GM19467 (cell line): ENCODE measurements at regions not wholly inside any gene's neighbourhood (a gene's known extent, or its start where the extent isn't known, plus 50 kb on each side); places are given as distances from the start of the nearest gene placed in this dataset.
"Not testable (repeated sequence)": the region's sequence is repeated elsewhere in the genome, so short reads cannot be mapped to it uniquely, and the experiment has no call there.

Experiments used
- ATAC-seq: cut with Tn5 transposase; IDR thresholded peaks from one replicate; pipeline ENCODE4 v1.9.1; 2021; ENCODE audit warnings: mild to moderate bottlenecking, moderate library complexity; ENCODE audit not compliant: unreplicated experiment

DNA sequence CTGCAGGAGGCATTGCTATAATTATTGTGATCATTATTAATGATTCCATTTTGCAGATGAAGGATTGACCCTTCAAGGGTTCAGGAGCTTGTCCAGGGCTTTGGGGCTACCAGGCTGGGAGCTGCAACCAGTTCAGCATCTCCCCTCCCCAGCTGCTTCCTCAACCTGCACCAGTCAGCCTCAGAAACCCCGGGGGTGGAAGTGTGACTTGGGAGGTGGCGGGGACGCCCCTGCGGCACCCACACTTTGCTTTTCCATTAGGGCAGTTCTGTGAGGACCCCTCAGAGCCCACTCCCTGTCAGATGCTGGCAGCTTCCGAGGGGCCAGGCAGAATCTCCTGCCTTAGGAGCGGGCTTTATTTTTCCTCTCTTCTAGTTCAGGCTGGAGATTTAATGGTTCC lies 85.6 kb downstream of the OLFM1 start:
- no peak for ATAC-seq

DNA sequence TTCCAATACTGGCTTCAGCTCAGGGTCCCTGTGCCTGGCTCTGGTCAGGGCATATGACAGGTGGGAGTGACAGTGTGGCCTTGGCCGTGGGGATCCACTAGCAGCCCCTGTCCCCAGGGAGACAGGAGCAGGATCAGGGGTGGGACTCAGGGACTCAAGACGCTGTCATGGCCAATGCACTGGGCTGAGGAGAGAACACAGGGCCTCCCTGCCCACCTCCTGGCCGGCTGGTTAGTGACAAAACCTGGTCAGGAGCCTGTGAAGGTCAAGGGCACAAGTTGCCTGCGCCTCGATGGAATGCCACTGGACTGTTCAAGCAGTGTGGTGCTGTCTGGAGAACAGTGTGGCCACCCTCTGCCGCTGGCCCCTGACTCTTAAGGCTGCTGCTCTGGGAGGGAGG lies 86.8 kb downstream of the OLFM1 start:
- ATAC-seq = no peak

DNA sequence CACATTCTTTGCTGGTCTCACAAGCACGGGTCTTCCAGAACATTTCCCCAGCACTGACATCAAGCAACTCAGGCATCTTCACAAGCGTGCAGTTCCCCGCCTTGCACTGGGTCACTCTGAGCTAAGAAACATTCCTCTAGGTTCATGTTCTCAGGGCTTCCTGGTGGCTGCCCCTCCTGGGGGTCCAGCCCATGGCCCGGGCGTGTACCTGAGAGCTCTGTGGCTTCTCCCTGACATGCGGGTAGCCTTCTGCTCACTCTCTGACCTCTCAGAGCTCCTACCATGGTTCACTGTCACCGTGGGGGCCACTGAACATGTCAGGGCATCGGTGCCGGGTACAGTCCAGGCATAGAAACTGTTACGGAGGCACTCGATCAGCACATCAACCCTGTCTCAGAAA lies 87.5 kb downstream of the OLFM1 start:
- ATAC-seq = no peak

DNA sequence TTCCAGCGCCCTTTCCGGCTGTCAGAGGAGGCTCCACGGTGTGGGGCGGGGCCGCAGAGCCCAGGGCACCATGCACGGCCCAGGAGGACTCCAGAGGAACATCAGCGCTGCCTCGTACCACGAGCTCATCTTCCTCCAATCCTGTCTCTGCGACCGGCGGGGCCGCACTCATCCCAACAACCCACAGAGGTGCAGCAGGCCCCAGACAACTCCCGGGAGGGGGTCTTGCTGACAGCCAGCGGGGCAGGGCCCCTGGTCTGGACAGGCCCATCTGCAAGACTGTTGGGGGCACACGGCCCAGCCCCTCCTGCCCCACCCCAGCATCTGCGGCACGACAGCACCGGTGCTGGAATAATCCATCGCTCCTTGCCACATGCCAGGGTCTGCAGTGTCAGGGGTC lies 88.8 kb downstream of the OLFM1 start:
- ATAC-seq = no peak

DNA sequence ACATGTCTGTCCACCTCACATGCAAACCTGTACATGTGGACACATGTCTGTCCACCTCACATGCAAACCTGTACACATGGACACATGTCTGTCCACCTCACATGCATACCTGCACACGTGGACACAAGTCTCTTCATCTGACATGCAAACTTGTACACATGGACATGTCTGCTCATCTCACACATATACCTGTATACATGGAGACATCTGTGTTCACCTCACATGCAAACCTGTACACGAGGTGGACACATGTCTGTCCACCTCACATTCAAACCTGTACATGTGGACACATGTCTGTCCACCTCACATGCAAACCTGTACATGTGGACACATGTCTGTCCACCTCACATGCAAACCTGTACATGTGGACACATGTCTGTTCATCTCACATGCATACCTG lies 90.1 kb downstream of the OLFM1 start:
- ATAC-seq = not testable (repeated sequence)

DNA sequence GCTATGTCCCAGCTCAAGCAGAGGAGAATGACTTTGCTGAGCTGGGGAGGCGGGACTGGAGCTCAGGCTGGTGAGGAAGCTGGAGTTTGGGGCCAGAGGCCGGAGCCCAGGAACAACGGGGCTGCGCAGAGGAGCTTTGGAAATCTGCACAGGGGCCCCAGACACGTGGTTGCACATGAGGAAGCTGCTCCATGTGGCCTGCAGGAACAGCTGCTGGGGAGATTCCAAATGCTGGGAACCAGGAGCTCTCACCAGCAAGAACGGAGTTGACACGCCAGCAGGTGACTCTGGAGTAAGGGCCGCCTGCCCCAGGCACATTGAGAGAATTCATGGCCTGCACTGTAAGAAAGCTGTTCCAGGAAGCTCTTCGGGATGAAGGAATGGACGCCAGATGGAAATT lies 91.0 kb downstream of the OLFM1 start:
- no peak for ATAC-seq

DNA sequence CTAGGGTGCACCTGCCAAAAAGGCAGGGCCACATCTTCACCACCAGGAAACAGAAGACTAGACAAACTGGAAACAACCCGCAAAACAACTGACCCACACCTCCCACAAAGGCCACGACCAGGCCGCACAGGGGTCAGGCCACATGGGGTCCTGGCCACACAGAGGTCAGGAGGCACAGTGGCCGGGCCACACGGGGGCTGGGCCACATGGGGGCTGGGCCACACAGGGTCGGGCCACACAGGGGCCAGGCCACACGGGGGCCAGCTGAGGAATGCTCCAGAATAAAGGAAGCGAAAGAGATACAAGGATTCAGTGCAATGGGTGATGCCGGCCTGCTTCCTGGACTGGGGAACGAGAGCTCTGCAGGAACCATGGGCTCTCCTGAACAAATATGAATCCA lies 91.6 kb downstream of the OLFM1 start:
- no peak for ATAC-seq

DNA sequence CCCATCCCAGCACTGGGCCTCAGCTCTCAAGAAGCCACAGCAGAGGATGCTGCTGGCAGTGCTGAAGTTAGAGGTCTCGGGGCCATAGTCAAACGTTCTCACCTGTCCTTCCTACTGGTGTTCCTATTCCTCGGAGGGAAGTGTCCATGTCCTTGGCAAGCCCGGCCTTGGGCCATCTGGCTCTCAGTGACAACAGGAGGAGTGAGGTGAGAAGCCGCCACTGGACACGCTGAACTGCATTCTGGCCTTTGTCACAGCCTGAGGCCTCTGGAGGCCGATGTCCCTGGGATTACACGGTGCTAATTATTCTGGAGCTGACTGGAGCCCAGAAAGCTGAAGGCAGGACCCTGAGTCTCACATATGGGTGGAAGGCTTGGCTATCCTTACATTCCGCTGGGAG lies 92.5 kb downstream of the OLFM1 start:
- ATAC-seq = no peak

DNA sequence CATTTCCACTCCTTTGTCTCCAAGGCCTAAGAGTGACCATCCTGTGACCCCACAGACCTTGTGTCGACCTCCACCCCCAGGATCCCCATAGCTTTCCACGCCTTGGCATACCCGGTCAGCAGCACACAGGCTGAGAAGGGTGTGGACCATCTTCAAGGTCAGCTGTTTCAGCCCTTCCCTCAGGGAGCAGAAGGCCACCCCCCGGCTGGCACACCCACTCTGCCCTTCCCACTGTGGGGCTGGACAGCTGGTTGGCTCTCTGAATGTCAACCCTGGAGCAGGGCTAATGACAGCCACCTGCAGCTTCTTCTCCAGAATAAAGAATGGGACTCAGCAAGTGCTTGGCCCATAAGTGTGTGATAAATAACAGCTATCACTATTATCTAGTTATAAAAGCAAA lies 93.1 kb downstream of the OLFM1 start:
- ATAC-seq = no peak

DNA sequence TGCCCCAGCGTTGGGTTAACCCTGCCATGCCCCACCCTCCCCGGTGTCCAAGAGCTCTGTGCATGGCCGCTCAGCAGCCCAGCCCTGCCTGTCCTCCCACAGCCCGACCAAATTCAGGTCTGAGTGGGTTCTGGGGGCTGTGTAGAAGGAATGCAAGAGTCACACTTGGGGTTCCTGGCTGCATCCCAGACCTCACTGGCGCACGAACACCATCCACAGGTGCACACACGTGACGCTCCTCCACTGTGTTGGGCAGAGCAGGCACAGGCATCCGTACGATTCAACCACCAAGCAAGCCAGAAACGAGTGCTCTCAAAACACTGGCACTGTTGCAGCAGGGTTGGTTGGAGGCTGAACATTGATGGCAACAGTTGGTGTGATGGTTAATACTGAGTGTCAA lies 93.9 kb downstream of the OLFM1 start:
- ATAC-seq = no peak

DNA sequence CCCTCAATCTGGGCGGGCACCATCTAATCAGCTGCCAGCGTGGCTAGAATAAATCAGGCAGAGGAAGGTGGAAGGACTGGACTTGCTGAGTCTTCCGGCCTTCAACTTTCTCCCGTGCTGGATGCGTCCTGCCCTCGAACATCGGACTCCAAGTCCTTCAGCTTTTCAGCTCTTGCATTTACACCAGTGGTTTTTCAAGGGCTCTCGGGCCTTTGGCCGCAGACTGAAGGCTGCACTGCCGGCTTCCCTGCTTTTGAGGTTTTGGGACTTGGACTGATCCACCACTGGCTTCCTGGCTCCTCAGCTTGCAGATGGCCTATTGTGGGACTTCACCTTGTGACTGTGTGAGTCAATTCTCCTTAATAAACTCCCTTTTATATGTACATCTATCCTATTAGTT lies 94.4 kb downstream of the OLFM1 start:
- not testable (repeated sequence) for ATAC-seq

DNA sequence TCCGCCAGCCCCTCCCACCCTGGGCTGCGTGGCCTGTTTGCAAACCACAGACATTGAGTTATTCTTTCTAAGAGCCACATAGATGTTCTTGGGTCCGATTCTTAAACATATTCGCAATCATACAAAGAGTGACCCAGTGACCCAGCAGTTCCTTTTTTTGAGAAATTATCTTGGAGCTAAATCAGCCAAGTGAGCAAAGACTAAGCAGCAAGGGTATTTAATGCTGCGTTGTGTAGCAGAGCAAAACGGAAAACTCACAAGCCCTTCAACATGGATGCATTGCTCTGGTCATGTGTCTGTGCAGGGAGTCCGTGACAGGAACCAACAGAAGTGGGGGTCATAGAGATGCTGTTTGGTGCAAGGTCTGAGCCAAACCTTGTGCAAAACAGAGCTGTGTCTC lies 95.6 kb downstream of the OLFM1 start:
- no peak for ATAC-seq

DNA sequence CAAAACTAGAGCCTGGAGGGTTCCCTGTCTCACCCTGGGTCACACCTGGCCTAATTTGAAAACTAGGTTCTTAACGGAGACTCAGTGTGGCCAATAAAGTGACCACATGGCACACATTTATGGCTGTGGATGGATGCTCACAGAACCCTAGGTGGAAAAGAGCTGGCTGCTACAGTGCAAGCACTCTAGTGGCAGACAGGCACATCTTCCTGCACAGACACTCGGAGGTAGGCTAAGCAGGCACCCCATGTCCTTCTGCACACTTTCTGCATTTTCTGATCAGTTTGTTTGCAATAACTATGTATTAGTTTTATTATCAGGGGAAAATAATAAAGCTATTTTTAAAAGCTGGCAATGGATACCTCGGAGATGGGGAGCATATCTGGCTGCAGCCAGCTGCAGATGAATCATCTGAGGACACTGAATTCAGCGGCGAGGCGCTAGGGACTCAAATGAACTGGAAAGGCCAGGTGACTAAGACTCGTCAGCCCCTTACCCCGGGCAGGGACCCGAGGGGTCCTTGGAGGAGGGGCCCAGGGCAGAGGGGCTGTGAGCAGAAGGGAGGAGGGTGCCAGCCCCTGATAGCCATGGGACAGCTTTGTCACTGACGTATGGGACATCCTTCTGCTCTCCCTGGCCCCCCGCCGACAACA lies 96.2 kb downstream of the OLFM1 start:
- no peak for ATAC-seq

DNA sequence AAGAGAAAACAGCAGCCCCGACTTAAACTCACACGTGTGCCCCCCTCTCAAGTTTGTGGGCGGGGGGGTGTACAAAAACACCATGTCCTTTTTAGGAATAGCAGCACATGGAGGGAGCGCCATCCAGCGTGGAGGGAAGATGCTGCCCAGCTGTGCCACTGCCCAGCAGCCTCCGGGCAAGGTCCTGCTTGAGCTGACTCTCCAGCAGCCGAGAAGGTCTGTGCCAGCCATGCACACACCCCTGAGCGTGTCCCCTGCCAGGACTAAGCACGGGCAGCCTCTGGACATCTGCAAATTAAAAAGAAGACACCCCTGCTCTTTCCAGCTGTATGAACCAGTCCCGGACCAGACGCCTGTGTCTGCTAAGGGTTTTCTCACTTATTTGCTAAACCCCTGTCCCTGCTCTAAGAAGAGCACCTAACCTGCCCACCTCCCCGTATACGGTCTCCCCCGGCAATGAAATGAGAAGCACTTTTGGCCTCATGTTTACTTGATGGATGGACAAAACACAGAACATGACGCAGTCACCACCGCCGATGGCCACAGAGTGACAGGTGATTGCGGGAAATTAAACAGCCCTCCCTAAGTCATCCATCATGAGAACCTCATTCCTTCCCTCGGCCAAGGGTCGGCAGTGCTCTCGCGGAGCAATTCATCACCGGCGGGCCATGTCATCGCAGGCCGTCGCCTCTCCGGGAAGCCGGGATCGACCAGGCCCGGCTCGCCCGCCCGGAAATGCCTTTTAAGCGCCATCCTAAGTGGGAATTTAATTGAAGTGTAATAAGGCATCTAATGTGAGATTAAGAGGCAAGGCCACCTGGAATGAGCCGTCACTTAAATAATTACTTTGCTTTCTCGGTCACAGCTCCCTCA lies 96.9 kb downstream of the OLFM1 start:
- no peak for ATAC-seq

DNA sequence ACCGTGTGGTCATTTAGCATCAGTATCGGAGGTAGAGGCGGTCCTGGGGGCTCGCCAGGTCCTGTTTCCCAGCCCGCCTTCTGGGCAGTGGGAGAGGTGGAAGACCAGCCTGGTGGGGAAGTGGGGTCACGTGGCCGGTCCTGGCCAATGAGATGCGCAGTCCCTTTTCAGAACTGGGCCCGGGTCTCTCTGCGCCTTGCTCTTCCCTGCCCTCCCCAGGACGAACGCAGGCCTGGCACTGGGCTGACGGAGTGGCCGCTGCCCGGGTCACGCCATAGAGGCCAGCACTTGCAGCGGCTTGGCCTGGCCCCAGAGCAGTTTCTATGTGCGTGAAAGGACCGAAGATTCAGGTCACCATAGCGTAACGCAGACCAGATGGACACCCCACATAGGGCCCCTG lies 97.6 kb downstream of the OLFM1 start:
- no peak for ATAC-seq

DNA sequence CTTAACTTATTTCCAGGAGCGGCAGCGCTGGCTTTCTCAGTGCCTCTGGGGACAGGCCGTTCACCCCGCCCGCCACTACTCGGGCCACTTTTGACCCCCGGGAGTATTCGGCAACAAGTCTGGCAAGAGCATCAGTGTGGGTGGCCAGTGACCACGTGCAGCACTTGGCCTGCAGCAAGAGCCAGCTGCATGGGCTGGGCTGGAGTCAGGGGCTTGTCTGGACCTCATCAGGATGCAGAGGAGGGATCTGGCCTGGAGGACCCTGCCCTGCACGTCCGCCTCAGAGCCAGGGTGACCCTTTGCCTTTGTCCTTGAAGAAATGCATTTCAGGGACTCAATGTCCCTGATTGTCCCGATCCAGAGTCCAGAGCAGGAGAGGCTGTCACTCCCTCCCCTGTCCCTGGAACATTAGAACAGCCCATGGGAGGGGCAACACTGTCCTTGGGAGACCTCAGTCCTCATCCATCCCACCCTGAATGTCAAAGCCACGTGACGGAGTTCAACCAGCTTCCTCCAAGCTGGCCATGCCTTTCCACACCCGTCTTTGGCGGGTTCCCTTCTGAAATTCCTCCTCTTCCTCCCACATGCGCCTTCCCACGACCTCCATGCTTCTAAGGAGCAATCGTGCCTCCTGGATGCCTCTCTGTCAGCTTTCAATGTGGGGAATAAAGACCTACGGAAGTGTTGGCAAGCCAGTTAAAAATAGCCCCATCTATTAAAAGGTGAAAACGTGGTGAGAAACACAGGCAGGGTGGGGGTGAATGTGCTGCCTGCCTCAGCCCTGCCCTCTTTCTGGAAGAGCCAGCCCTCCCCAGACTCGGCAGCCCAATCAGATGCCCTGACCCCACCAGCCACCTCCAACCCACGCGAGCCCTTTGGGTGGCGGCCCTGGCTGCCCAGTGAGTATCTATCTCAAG lies 99.0 kb downstream of the OLFM1 start:
- ATAC-seq = no peak

DNA sequence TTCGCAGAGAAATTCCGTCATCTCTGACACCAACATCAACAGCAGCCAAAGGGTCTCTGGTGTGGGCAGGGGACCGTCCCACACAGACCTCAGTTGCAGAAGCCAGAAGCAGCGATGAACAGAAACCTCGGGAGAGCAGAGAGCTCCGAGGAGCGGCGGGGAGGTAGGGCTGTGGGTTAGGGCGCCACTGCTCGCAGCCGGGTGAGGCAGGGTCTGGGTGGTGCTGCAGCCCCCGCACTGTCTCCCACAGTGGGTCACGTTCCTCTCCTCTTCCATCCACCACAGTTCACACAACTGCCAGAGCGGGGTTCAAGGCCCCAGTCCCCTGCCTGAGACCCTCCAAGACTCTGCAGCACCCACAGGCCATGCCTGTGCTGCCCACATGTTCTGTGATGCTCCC lies 99.9 kb downstream of the OLFM1 start:
- ATAC-seq = no peak

DNA sequence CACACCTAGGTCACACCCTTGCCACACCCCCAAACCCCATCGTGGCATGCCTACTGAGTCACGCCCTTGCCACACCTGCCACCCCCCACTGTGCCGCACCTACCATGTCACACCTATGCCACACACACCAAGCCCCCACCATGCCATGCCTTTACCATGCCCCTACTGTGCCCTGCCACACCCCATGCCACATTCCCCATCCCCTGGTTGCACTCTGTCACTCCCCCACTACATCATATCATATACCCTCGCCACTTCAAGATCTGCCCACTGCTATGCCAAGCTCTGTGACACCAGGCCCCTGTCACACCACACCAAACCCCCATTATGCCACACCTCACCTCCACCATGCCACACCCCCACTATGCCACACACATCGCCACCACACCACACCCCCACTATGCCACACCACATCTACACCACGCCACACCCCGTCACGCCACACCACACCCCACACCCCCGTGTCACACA lies 101.2 kb downstream of the OLFM1 start:
- no peak for ATAC-seq

DNA sequence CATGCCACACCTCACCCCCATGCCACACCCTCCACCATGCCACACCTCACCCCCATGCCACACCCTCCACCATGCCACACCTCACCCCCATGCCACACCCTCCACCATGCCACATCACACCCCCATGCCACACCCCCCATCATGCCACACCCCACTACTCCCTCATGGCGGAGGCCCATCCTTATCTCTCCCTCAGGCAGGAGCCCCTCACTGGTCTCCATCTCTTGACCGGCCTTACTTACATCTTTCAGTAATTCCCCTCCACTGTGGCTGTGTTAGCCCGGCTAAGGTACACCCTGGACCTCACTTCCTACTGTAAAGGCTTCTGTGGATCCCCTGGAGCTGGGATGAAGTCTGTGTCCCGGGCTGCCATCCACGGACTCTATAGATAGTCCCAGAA lies 102.0 kb downstream of the OLFM1 start:
- ATAC-seq = no peak

DNA sequence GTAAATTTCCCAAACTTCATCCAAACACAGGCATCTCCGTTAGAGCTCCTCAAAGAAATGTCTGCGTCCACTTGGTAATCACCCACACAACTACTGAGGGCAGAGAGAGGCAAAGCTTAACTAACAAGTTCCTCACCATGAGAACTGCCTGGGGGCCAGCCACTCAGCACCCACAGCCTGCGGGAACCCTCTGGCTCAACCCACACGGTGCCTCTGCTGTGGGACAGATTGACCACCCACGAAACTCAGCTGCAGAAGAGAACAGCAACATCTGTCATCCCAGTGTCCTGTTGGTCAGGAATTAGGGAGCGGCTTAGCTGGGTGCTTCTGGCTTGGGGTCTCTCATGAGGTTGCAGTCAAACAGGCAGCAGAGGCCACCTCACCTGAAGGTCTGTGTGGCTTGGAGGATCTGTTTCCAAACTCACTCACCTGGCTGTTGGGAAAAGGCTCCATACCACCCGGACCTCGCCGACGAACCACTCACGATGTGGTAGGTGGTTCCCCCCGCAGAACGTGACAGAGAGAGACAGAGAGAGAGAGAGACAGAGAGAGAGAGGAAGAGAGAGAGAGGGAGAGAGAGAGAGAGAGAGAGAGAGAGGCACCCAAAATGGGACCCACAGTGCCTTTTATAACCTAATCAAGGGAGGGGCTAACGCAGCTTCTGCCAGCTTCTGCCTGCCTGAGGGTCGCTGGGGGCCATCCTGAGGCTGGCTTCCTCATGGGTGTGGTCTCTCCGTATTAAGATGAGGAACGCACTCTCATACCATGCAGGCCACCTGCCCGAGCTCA lies 103.5 kb downstream of the OLFM1 start:
- ATAC-seq = no peak

DNA sequence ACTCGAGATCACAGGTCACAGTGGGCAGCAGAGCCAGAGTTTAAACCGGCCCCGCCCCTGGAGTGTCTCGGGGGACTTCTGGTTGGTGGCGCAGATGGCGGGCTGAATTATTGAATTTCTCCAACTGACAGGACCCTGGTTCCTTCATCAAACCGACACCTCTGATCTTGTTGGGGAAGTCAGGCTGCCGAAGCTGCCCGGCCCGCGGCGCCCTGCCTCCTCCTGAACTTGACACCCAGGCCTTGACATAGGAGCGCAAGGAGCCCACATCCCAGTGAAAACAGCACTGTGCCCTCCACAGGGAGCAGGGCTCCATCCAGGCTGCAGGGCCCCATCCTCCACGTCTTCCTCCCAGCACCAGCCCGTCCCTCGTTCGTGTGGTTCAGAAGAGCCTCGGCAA lies 105.2 kb downstream of the OLFM1 start:
- ATAC-seq = no peak
